ENCODE measurements at regions not wholly inside any gene's neighbourhood (a gene's known extent, or its start where the extent isn't known, plus 50 kb on each side); places are given as distances from the start of the nearest gene placed in this dataset.
"Not testable (repeated sequence)": the region's sequence is repeated elsewhere in the genome, so short reads cannot be mapped to it uniquely, and the experiment has no call there.

DNA sequence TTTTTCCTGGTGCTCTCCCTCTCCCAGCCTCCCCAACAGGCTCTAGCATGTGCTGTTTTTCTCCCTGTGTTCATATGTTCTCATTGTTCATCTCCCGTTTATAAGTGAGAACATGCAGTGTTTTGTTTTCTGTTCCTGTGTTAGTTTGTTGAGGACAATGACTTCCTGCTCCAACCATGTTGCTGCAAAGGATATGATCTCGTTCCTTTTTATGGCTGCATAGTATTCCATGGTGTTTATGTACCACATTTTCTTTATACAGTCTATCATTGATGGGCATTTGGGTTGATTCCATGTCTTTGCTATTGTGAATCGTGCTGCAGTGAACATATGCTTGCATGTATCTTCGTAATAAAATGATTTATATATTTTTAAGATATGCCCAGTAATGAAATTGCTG is 236.1 kb upstream of the HTR1E start:
- not testable (repeated sequence) for TF ChIP-seq SUZ12 (IDR thresholded peaks at IDR 0.05; ENCODE audit: extremely low read depth, insufficient read depth, insufficient read length); YY1 (IDR thresholded peaks at IDR 0.05; ENCODE audit: insufficient read depth, insufficient read length)

Measured in NT2/D1 (cell line).